Endothelial cell of umbilical vein (primary cell): ENCODE measurements at regions not wholly inside any gene's neighbourhood (a gene's known extent, or its start where the extent isn't known, plus 50 kb on each side); places are given as distances from the start of the nearest gene placed in this dataset.

Experiments used
- CTCF ChIP-seq, 2 donors: IDR thresholded peaks; 1 replicate in 1 of 2; 2 replicates in 1 of 2; pipeline ENCODE4 v1.5.1; 2011; ENCODE audit warnings: low read length in 2 of 2, mild to moderate bottlenecking in 2 of 2, moderate library complexity in 2 of 2, control low read depth in 1 of 2, inconsistent platforms in 1 of 2, low read depth in 1 of 2; ENCODE audit not compliant: insufficient read depth in 1 of 2; ENCODE audit errors: extremely low read depth in 1 of 2
- EZH2 ChIP-seq: IDR thresholded peaks from 2 replicates; pipeline ENCODE4 v1.6.1; 2012; ENCODE audit warnings: borderline replicate concordance, low read depth, mild to moderate bottlenecking, moderate library complexity, low read length, inconsistent platforms; ENCODE audit not compliant: severe bottlenecking
- FOS ChIP-seq: IDR thresholded peaks from 2 replicates; pipeline ENCODE4 v1.6.1; 2011; ENCODE audit warnings: mild to moderate bottlenecking, low read length, moderate library complexity, borderline replicate concordance; ENCODE audit not compliant: insufficient read depth
- JUN ChIP-seq: IDR thresholded peaks from 2 replicates; pipeline ENCODE4 v1.6.1; 2011; ENCODE audit warnings: borderline replicate concordance, low read depth; ENCODE audit not compliant: insufficient read length, insufficient read depth
- MAX ChIP-seq: IDR thresholded peaks from 2 replicates; pipeline ENCODE4 v1.6.1; 2011; ENCODE audit not compliant: insufficient read depth, insufficient read length
- MYC ChIP-seq: IDR thresholded peaks from one replicate; pipeline ENCODE4 v1.6.1; 2011; ENCODE audit warnings: mild to moderate bottlenecking, low read depth, low read length
- POLR2A ChIP-seq: IDR thresholded peaks from 2 replicates; pipeline ENCODE4 v1.6.1; 2012; ENCODE audit warnings: low read depth, mild to moderate bottlenecking, control low read depth, low read length
- POLR2AphosphoS5 ChIP-seq: IDR thresholded peaks from 2 replicates; pipeline ENCODE4 v1.6.1; 2012; ENCODE audit warnings: low read depth, mild to moderate bottlenecking, control low read depth, low read length, moderate library complexity; ENCODE audit not compliant: insufficient read depth

- TF ChIP-seq POLR2A (no peak), POLR2AphosphoS5 (no peak), MYC (no peak), CTCF (IDR thresholded peaks at IDR 0.05; ENCODE audit: extremely low read depth in 1 of 2, insufficient read depth in 1 of 2, low read depth in 1 of 2, low read length in 2 of 2) (no peak), FOS (no peak), EZH2 (no peak), MAX (no peak), JUN (no peak)
These were observed 112.4 kb upstream of the PTPRR start for GRCh38 chr12:71032933-71033332.
